ENCODE measurements at regions not wholly inside any gene's neighbourhood (a gene's known extent, or its start where the extent isn't known, plus 50 kb on each side); places are given as distances from the start of the nearest gene placed in this dataset.

DNA sequence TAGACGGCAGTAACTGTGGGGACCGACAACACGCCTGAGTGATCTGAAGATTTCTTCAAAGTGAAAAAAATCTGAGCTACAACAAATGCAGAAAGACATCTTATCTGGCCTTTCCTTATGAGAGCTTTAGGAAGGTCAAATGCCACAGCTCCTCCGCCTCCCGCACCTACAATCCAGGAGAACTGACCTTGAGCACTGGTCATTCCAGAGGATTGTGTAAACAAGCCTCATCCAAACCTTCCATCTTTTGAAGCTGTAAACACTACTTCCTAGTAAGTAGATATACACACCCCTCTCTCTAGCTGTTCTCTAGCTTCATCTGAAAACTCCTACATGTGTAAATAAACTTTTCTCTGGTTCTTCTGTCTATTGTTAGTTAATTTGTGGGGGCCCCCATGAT lies 76.9 kb downstream of the CD24 start:
- Histone ChIP-seq H3K14ac (ENCODE audit: low read length) (no peak overlapping the region), H3K27me3 (ENCODE audit: insufficient read depth, low read length) (no peaks in the 10 kb centered on the region), H3K9me3 (ENCODE audit: insufficient read depth, low read depth, low read length) (peaks cover 9% of the 10 kb centered on the region), H2AFZ (ENCODE audit: insufficient read depth, low read length, poor library complexity) (no peak overlapping the region), H3K4me1 (ENCODE audit: control insufficient read depth in 1 of 2, insufficient read depth in 2 of 2, low read length in 2 of 2) (no peaks in the 10 kb centered on the region), H3K79me1 (ENCODE audit: low read length) (no peaks in the 10 kb centered on the region), H4K91ac (ENCODE audit: low read depth, low read length) (no peak overlapping the region), H2BK5ac (ENCODE audit: low read depth, low read length, poor library complexity) (no peak overlapping the region), H2BK12ac (ENCODE audit: low read length) (no peak overlapping the region), H4K12ac (ENCODE audit: low read depth, low read length) (no peak overlapping the region), H3K23ac (ENCODE audit: low read length) (no peak overlapping the region), H3K27ac (ENCODE audit: low read depth, low read length) (no peak overlapping the region), H3K4ac (ENCODE audit: low read depth, low read length) (no peak overlapping the region), H3K9ac (ENCODE audit: low read length) (no peak overlapping the region), H3K4me3 (ENCODE audit: low read depth, low read length) (no peak overlapping the region), H2AK5ac (ENCODE audit: low read length) (no peak overlapping the region), H3K18ac (ENCODE audit: low read length) (no peak overlapping the region), H3K36me3 (ENCODE audit: control insufficient read depth in 1 of 2, insufficient read depth in 2 of 2, low read length in 2 of 2) (peaks cover 2% of the 10 kb centered on the region in 2 experiments), H2BK120ac (ENCODE audit: insufficient read depth, low read length, poor library complexity) (no peak overlapping the region), H4K8ac (ENCODE audit: low read depth, low read length) (no peak overlapping the region), H3K79me2 (ENCODE audit: control insufficient read depth, insufficient read depth, low read length, poor library complexity) (no peaks in the 10 kb centered on the region), H3K4me2 (ENCODE audit: low read length) (no peak overlapping the region)
- WGBS (ENCODE audit: extremely low coverage, insufficient coverage, insufficient read length) = no CpG with 5 or more reads among the region's 5 CpGs
- peak in 1 of 2 donors; percentile 10 for DNase-seq

DNA sequence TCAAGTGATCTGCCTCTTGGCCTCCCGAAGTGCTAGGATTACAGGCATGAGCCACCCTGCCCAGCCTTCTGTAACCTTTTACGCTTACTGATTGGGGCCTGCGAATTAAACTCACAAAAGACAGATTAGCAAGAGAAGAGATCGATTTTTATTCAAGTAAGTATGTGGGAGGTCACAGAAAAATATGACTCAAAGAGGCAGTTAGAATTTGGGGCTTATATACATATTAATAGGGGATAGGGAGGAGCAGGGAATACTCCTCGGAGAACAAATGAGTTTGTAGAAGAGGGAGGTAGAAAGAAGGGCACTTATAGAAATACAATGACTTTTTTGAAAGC lies 78.9 kb downstream of the CD24 start:
- no peaks in the 10 kb centered on the region for H3K79me1 ChIP-seq (ENCODE audit: low read length)
- H3K4ac ChIP-seq (ENCODE audit: low read depth, low read length) = no peak overlapping the region
- H2AFZ ChIP-seq (ENCODE audit: insufficient read depth, low read length, poor library complexity) = no peak overlapping the region
- H2BK5ac ChIP-seq (ENCODE audit: low read depth, low read length, poor library complexity) = no peak overlapping the region
- no peaks in the 10 kb centered on the region for H3K4me1 ChIP-seq (ENCODE audit: control insufficient read depth in 1 of 2, insufficient read depth in 2 of 2, low read length in 2 of 2)
- H3K4me3 ChIP-seq (ENCODE audit: low read depth, low read length) = no peak overlapping the region
- no CpG with 5 or more reads among the region's 5 CpGs for WGBS (ENCODE audit: extremely low coverage, insufficient coverage, insufficient read length)
- no peak overlapping the region for H3K9ac ChIP-seq (ENCODE audit: low read length)
- H3K23ac ChIP-seq (ENCODE audit: low read length) = no peak overlapping the region
- no peak overlapping the region for H3K14ac ChIP-seq (ENCODE audit: low read length)
- no peak overlapping the region for H3K4me2 ChIP-seq (ENCODE audit: low read length)
- no peak overlapping the region for H4K91ac ChIP-seq (ENCODE audit: low read depth, low read length)
- no peak overlapping the region for H2BK120ac ChIP-seq (ENCODE audit: insufficient read depth, low read length, poor library complexity)
- H3K27ac ChIP-seq (ENCODE audit: low read depth, low read length) = no peak overlapping the region
- H3K27me3 ChIP-seq (ENCODE audit: insufficient read depth, low read length) = no peaks in the 10 kb centered on the region
- H3K79me2 ChIP-seq (ENCODE audit: control insufficient read depth, insufficient read depth, low read length, poor library complexity) = no peaks in the 10 kb centered on the region
- H4K12ac ChIP-seq (ENCODE audit: low read depth, low read length) = no peak overlapping the region
- peaks cover 3% of the 10 kb centered on the region for H3K9me3 ChIP-seq (ENCODE audit: insufficient read depth, low read depth, low read length)
- H3K36me3 ChIP-seq (ENCODE audit: control insufficient read depth in 1 of 2, insufficient read depth in 2 of 2, low read length in 2 of 2) = no peaks in the 10 kb centered on the region
- H3K18ac ChIP-seq (ENCODE audit: low read length) = no peak overlapping the region
- H2AK5ac ChIP-seq (ENCODE audit: low read length) = peak overlapping the region; percentile 18
- no peak overlapping the region for H2BK12ac ChIP-seq (ENCODE audit: low read length)
- DNase-seq = no peak
- no peak overlapping the region for H4K8ac ChIP-seq (ENCODE audit: low read depth, low read length)

DNA sequence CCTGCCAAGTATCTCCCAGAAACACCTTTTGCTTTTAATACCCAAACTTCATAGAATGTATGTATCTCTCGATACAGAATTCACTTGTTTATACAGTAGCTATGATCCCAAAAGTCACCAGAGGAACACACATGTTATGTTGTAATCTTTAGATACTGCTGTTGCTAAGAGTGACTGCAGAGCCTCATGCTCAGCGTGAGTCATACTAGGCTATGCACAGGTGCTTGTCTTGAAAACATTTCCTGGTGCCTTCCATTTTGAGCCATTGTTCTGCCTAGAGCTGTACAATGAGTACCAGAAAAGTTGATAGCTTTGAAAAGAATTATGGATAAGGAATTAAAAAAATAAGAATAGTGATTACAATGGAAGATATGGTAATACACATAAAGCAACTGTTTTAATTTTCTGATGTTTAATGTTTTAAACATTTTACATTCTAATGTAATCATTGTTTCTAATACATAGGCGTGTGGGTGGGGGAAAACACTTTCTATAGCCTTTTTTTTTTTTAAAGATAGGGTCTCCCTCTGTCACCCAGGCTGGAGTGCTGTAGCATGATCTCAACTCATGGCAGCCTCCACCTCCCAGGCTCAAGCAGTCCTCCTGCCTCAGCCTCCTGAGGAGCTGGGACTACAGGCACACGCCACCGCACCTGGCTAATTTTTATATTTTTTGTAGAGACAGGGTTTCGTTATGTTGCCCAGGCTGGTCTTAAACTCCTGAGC lies 79.4 kb downstream of the CD24 start:
- Histone ChIP-seq H2BK5ac (ENCODE audit: low read depth, low read length, poor library complexity) (no peak overlapping the region), H3K9ac (ENCODE audit: low read length) (no peak overlapping the region), H3K4ac (ENCODE audit: low read depth, low read length) (no peak overlapping the region), H2BK120ac (ENCODE audit: insufficient read depth, low read length, poor library complexity) (no peak overlapping the region), H3K4me1 (ENCODE audit: control insufficient read depth in 1 of 2, insufficient read depth in 2 of 2, low read length in 2 of 2) (no peaks in the 10 kb centered on the region), H3K79me2 (ENCODE audit: control insufficient read depth, insufficient read depth, low read length, poor library complexity) (no peaks in the 10 kb centered on the region), H3K18ac (ENCODE audit: low read length) (no peak overlapping the region), H3K79me1 (ENCODE audit: low read length) (no peaks in the 10 kb centered on the region), H3K36me3 (ENCODE audit: control insufficient read depth in 1 of 2, insufficient read depth in 2 of 2, low read length in 2 of 2) (no peaks in the 10 kb centered on the region), H3K4me3 (ENCODE audit: low read depth, low read length) (no peak overlapping the region), H2BK12ac (ENCODE audit: low read length) (no peak overlapping the region), H3K9me3 (ENCODE audit: insufficient read depth, low read depth, low read length) (peaks cover 3% of the 10 kb centered on the region), H3K27me3 (ENCODE audit: insufficient read depth, low read length) (no peaks in the 10 kb centered on the region), H3K27ac (ENCODE audit: low read depth, low read length) (no peak overlapping the region), H2AFZ (ENCODE audit: insufficient read depth, low read length, poor library complexity) (no peak overlapping the region), H3K14ac (ENCODE audit: low read length) (no peak overlapping the region), H4K12ac (ENCODE audit: low read depth, low read length) (no peak overlapping the region), H2AK5ac (ENCODE audit: low read length) (peak overlapping the region; percentile 18), H4K91ac (ENCODE audit: low read depth, low read length) (no peak overlapping the region), H4K8ac (ENCODE audit: low read depth, low read length) (no peak overlapping the region), H3K4me2 (ENCODE audit: low read length) (no peak overlapping the region), H3K23ac (ENCODE audit: low read length) (no peak overlapping the region)
- DNase-seq = peak; percentile 28 to 66
- WGBS (ENCODE audit: extremely low coverage, insufficient coverage, insufficient read length) = no CpG with 5 or more reads among the region's 6 CpGs

DNA sequence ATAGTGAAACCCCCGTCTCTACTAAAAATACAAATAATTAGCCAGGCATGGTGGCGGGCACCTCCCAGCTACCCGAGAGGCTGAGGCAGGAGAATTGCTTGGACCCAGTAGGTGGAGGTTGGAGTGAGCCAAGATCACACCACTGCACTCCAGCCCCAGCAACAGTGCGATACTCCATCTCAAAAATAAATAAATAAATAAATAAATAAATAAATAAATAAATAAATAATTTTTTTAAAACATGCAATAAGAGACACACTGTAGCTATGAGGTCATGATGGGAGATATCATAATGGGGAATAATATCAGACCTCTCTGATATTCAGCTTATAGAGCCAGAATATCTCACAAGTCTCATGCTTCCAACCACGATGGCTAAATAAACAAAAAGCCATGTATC lies 82.3 kb downstream of the CD24 start:
- Histone ChIP-seq H3K36me3 (ENCODE audit: control insufficient read depth in 1 of 2, insufficient read depth in 2 of 2, low read length in 2 of 2) (no peaks in the 10 kb centered on the region), H3K9ac (ENCODE audit: low read length) (no peak overlapping the region), H3K79me1 (ENCODE audit: low read length) (peaks cover 5% of the 10 kb centered on the region), H4K12ac (ENCODE audit: low read depth, low read length) (no peak overlapping the region), H3K4me2 (ENCODE audit: low read length) (no peak overlapping the region), H4K8ac (ENCODE audit: low read depth, low read length) (no peak overlapping the region), H2AFZ (ENCODE audit: insufficient read depth, low read length, poor library complexity) (no peak overlapping the region), H3K79me2 (ENCODE audit: control insufficient read depth, insufficient read depth, low read length, poor library complexity) (no peaks in the 10 kb centered on the region), H3K27me3 (ENCODE audit: insufficient read depth, low read length) (no peaks in the 10 kb centered on the region), H3K4ac (ENCODE audit: low read depth, low read length) (no peak overlapping the region), H2BK5ac (ENCODE audit: low read depth, low read length, poor library complexity) (no peak overlapping the region), H4K91ac (ENCODE audit: low read depth, low read length) (no peak overlapping the region), H3K14ac (ENCODE audit: low read length) (no peak overlapping the region), H3K18ac (ENCODE audit: low read length) (no peak overlapping the region), H3K4me3 (ENCODE audit: low read depth, low read length) (no peak overlapping the region), H3K4me1 (ENCODE audit: control insufficient read depth in 1 of 2, insufficient read depth in 2 of 2, low read length in 2 of 2) (peaks cover 7 to 10% of the 10 kb centered on the region in 2 experiments), H2AK5ac (ENCODE audit: low read length) (no peak overlapping the region), H2BK120ac (ENCODE audit: insufficient read depth, low read length, poor library complexity) (no peak overlapping the region), H3K9me3 (ENCODE audit: insufficient read depth, low read depth, low read length) (no peaks in the 10 kb centered on the region), H2BK12ac (ENCODE audit: low read length) (no peak overlapping the region), H3K23ac (ENCODE audit: low read length) (no peak overlapping the region), H3K27ac (ENCODE audit: low read depth, low read length) (no peak overlapping the region)
- no CpG with 5 or more reads among the region's 5 CpGs for WGBS (ENCODE audit: extremely low coverage, insufficient coverage, insufficient read length)
- no peak for DNase-seq
